ENCODE measurements at regions not wholly inside any gene's neighbourhood (a gene's known extent, or its start where the extent isn't known, plus 50 kb on each side); places are given as distances from the start of the nearest gene placed in this dataset.

GRCh38 chr13:90453342-90453741 is 894.1 kb upstream of the MIR17HG start:
- DNase-seq (ENCODE audit: extremely low read depth, low read depth): no peak
- no peak for TF ChIP-seq CTCF (IDR thresholded peaks at IDR 0.05; ENCODE audit: low read depth, low read length)

DNA sequence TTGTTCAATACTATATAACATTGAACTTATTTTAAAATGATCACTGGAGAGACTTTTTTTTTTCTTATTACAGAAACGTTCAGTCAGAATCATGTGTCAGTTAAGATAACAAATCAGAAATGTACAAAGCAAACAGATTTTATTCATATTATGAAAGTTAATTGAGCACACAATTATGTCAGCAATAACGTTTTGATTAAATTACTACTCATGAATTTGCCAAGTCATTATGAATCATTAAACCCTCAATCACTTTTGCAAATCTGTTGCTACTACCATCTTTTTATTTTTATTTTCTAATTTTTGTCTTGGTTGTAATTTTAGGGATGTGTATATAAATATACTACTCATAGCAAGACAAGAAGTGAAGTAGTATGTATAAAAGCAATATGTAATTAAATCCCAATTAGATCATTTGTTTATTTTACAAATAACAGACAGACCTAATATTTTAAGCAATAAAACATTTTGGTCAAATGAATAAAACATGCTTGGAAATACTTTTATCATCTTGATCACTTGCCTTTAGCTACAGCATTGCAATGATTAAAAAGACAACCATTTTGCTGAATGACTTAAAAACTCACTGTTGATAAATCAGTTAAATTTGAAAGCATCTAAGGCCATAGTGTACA is 893.4 kb upstream of the MIR17HG start:
- no peak for DNase-seq (ENCODE audit: extremely low read depth, low read depth)
- TF ChIP-seq CTCF (IDR thresholded peaks at IDR 0.05; ENCODE audit: low read depth, low read length): no peak

GRCh38 chr13:90455067-90455466 is 892.4 kb upstream of the MIR17HG start:
- no peak for DNase-seq (ENCODE audit: extremely low read depth, low read depth)
- TF ChIP-seq CTCF (IDR thresholded peaks at IDR 0.05; ENCODE audit: low read depth, low read length): no peak

DNA sequence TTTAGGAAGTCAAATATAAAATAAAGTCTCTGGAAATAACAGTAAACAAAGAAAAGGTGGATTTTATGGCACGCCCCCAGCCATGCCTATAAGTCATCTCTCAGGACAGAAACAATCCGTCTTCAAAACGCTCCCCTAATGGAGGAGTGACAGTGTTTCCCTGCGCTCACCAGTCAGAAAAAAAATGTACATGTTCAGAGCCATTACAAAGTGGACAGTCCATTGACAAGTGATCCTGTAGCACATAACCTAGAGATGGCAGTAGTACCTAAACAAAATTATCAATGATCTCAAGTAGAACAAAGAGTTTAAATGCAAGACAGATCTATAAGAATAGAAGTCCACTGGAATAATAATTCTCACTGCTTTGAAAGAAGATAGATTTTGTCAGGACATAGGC is 891.7 kb upstream of the MIR17HG start:
- no peak for TF ChIP-seq CTCF (IDR thresholded peaks at IDR 0.05; ENCODE audit: low read depth, low read length)
- no peak for DNase-seq (ENCODE audit: extremely low read depth, low read depth)

DNA sequence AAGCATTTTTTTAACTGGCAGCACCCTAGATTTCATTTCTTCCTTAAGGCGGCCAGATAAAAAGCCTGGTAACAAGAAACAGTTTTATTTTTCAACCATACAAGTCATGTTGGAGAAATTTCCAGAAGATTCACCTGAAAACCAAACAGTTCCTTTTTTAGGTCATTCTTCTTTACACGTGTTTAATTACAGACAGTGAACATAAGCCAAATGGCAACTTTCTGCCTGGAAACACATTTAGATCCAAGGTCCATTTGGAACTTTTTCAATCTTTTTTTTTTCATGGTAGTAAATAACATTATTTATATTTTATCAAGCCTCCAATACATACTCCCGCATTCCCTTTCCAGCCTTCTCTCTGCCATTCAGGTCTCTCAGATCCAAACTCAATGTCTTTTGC is 886.1 kb upstream of the MIR17HG start:
- no peak for TF ChIP-seq CTCF (IDR thresholded peaks at IDR 0.05; ENCODE audit: low read depth, low read length)
- no peak for DNase-seq (ENCODE audit: extremely low read depth, low read depth)

DNA sequence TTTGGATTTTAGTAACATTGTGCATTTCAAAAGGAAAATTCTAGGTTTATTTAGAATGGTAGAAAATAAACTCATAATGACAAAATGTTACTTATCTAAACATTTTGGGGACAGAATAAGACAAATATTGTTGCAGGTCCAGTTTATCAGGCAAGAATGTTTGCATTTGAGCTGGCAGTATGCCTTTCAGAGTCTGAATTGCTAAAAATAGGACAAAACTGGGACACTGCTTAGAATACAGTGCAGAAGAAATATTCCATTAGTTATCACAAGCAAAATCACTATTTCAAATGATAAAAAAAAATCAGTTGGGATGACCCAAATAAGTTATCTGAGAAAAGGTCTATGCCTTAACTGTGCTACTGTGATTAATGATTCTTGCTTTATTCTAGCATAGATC is 870.3 kb upstream of the MIR17HG start:
- TF ChIP-seq CTCF (IDR thresholded peaks at IDR 0.05; ENCODE audit: low read depth, low read length): no peak
- no peak for DNase-seq (ENCODE audit: extremely low read depth, low read depth)

DNA sequence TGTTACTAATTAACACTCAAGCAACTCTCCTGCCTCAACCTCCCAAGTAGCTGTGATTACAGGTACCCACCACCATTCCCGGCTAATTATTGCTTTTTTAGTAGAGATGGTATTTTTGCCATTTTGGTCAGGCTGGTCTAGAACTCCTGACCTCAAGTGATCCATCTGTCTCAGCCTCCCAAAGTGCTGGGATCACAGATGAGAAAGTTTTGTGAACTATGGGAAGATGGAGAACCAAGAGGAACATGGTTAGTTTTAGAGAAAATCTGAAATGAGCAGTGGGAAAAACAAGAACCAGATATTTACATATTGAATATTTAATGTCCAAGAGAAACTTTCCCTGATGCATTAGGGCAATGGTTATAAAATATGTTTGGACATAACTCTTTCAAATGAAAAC is 863.6 kb upstream of the MIR17HG start:
- no peak for TF ChIP-seq CTCF (IDR thresholded peaks at IDR 0.05; ENCODE audit: low read depth, low read length)
- DNase-seq (ENCODE audit: extremely low read depth, low read depth): no peak

Measured in AG09319 (cell line).